SK-N-SH treated with all-trans-retinoic acid at 6 μM for 48 hours (cell line): ENCODE measurements at regions not wholly inside any gene's neighbourhood (a gene's known extent, or its start where the extent isn't known, plus 50 kb on each side); places are given as distances from the start of the nearest gene placed in this dataset.

Experiments
- ISL1 ChIP-seq: fragments of 250-450 bp; sonication (Bioruptor Pico); IDR thresholded peaks from 2 replicates; pipeline ENCODE4 v2.1.2; 2022; ENCODE audit warnings: mild to moderate bottlenecking, moderate library complexity
- PATZ1 ChIP-seq: fragments of 250-450 bp; sonication (Bioruptor Pico); IDR thresholded peaks from 2 replicates; pipeline ENCODE4 v1.8.0; 2020; ENCODE audit warnings: mild to moderate bottlenecking, moderate library complexity, borderline replicate concordance
- ZC3H10 ChIP-seq: fragments of 250-450 bp; sonication (Bioruptor Pico); IDR thresholded peaks from 2 replicates; pipeline ENCODE4 v1.5.1; 2021; ENCODE audit warnings: mild to moderate bottlenecking, moderate library complexity
- TF ChIP-seq, protein P1 (sequence below): fragments of 250-450 bp; sonication (Bioruptor Pico); IDR thresholded peaks from 2 replicates; pipeline ENCODE4 v1.5.1; 2021; ENCODE audit warnings: mild to moderate bottlenecking, moderate library complexity
- TF ChIP-seq, protein P2 (sequence below): fragments of 250-450 bp; sonication (Bioruptor Pico); IDR thresholded peaks from 2 replicates; pipeline ENCODE4 v1.5.1; 2020; ENCODE audit warnings: low read depth, mild to moderate bottlenecking, moderate library complexity

GRCh38 chr2:196277002-196277401 lies 105.6 kb upstream of the STK17B start:
- TF ChIP-seq, protein P1, sequence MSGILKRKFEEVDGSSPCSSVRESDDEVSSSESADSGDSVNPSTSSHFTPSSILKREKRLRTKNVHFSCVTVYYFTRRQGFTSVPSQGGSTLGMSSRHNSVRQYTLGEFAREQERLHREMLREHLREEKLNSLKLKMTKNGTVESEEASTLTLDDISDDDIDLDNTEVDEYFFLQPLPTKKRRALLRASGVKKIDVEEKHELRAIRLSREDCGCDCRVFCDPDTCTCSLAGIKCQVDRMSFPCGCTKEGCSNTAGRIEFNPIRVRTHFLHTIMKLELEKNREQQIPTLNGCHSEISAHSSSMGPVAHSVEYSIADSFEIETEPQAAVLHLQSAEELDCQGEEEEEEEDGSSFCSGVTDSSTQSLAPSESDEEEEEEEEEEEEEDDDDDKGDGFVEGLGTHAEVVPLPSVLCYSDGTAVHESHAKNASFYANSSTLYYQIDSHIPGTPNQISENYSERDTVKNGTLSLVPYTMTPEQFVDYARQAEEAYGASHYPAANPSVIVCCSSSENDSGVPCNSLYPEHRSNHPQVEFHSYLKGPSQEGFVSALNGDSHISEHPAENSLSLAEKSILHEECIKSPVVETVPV (CRISPR knock-in tag) = no peak
- no peak for TF ChIP-seq ZC3H10 (CRISPR knock-in tag)
- TF ChIP-seq ISL1 (CRISPR knock-in tag) = no peak
- TF ChIP-seq, protein P2, sequence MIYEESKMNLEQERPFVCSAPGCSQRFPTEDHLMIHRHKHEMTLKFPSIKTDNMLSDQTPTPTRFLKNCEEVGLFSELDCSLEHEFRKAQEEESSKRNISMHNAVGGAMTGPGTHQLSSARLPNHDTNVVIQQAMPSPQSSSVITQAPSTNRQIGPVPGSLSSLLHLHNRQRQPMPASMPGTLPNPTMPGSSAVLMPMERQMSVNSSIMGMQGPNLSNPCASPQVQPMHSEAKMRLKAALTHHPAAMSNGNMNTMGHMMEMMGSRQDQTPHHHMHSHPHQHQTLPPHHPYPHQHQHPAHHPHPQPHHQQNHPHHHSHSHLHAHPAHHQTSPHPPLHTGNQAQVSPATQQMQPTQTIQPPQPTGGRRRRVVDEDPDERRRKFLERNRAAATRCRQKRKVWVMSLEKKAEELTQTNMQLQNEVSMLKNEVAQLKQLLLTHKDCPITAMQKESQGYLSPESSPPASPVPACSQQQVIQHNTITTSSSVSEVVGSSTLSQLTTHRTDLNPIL (CRISPR knock-in tag) = no peak
- TF ChIP-seq PATZ1 (CRISPR knock-in tag) = no peak
